Right lobe of liver (tissue), 4 donors: ENCODE measurements at regions not wholly inside any gene's neighbourhood (a gene's known extent, or its start where the extent isn't known, plus 50 kb on each side); places are given as distances from the start of the nearest gene placed in this dataset.

Experiments
- CTCF ChIP-seq, 4 donors: fragments of 200-600 bp in 3 of 4; fragments of 450-650 bp in 1 of 4; IDR thresholded peaks; one replicate each; pipeline versions ENCODE4 v1.5.1 to v1.8.0; 2016 to 2022; ENCODE audit warnings: antibody characterized with exemption in 4 of 4, mild to moderate bottlenecking in 2 of 4
- POLR2A ChIP-seq: fragments of 450-650 bp; IDR thresholded peaks from one replicate; pipeline ENCODE4 v1.6.1; 2017; ENCODE audit warnings: antibody characterized with exemption, mild to moderate bottlenecking
- donor health status: DM: no; HTN: no; CAD: no.
- donor health status: DM: no; HTN: no; CAD: no.
- donor health status: DM: no; HTN: yes; CAD: no.

GRCh38 chr10:110445871-110446270 lies 51.8 kb upstream of the DUSP5 start:
- TF ChIP-seq CTCF (IDR thresholded peaks at IDR 0.05) (no peak), POLR2A (no peak)
